BE2C (cell line): ENCODE measurements at regions not wholly inside any gene's neighbourhood (a gene's known extent, or its start where the extent isn't known, plus 50 kb on each side); places are given as distances from the start of the nearest gene placed in this dataset.

Source experiments
- DNase-seq: peaks from one replicate; pipeline ENCODE4 v3.0.0-alpha.2; 2020
- H3K27me3 ChIP-seq: fragments of 250-450 bp; sonication (Bioruptor Pico); 2 replicates; pipeline ENCODE4 v1.5.1; 2020; ENCODE audit warnings: mild to moderate bottlenecking
- H3K36me3 ChIP-seq: fragments of 250-450 bp; sonication (Bioruptor Pico); 2 replicates; pipeline ENCODE4 v1.5.1; 2020; ENCODE audit warnings: mild to moderate bottlenecking
- H3K4me1 ChIP-seq: fragments of 250-450 bp; sonication (Bioruptor Pico); 2 replicates; pipeline ENCODE4 v1.5.1; 2020
- H3K4me3 ChIP-seq: 2 replicates; pipeline ENCODE4 v1.5.1; 2011; ENCODE audit warnings: low read depth, low read length
- H3K9me3 ChIP-seq: fragments of 250-450 bp; sonication (Bioruptor Pico); 2 replicates; pipeline ENCODE4 v1.5.1; 2020
- TF ChIP-seq, protein P1 (sequence below): IDR thresholded peaks from 2 replicates; pipeline ENCODE4 v1.5.1; 2012; ENCODE audit warnings: mild to moderate bottlenecking, low read depth, low read length

DNA sequence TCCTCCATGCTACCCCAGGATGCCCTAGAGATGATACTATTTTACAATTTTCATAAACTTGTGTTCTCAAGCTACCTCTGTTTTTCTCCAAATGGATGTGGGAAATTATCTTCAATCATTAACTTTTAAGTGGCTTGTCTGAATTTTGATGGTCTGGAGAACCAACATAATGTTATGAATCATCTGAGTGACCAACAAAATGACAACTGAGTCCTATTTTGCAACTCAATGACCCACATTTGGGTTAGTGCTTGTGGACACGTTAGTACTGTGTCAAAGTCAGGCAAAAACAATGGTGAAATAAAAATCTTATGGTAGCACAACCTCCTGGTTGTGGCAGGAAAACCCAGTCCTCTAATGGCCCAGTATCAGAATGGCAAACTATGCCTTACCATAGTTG lies 352.4 kb upstream of the ZNF385D start:
- TF ChIP-seq, protein P1, sequence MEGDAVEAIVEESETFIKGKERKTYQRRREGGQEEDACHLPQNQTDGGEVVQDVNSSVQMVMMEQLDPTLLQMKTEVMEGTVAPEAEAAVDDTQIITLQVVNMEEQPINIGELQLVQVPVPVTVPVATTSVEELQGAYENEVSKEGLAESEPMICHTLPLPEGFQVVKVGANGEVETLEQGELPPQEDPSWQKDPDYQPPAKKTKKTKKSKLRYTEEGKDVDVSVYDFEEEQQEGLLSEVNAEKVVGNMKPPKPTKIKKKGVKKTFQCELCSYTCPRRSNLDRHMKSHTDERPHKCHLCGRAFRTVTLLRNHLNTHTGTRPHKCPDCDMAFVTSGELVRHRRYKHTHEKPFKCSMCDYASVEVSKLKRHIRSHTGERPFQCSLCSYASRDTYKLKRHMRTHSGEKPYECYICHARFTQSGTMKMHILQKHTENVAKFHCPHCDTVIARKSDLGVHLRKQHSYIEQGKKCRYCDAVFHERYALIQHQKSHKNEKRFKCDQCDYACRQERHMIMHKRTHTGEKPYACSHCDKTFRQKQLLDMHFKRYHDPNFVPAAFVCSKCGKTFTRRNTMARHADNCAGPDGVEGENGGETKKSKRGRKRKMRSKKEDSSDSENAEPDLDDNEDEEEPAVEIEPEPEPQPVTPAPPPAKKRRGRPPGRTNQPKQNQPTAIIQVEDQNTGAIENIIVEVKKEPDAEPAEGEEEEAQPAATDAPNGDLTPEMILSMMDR, result no peak
- H3K36me3 ChIP-seq, result no peaks in the 10 kb centered on the region
- no peaks in the 10 kb centered on the region for H3K9me3 ChIP-seq
- no peaks in the 10 kb centered on the region for H3K27me3 ChIP-seq
- no peak overlapping the region for H3K4me3 ChIP-seq
- no peak for DNase-seq
- no peaks in the 10 kb centered on the region for H3K4me1 ChIP-seq

DNA sequence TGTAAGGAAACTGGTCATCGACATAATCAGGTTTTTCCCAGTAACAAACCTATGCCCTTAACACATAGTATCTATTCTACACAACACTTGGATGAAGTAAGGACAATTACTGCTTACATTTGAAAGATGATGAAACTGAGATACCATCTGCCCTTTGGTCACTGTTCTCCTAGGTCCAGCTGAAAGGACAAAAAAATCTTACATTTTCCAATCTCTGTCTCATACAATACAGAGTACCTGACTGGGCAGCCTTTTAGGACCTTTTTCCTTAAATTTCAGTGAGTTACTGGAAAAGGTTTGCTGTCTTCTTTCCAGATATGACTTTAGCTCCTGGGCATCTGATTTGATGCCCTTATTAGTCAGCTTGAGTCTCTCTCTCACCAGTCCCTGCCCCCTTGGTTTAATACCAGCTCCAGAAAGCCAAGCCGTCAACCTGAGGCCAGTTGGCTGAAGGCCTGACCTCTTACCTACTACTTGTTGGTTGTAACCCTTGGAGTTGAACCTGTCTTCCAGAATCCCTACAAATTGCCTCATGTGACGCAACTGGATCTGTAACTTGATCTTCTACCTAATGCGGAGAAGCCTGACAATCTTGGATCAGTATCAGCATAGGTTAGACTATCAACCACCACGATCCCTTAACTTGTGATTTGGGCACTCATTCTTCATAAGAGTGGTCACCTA lies 355.3 kb upstream of the ZNF385D start:
- DNase-seq, result no peak
- H3K36me3 ChIP-seq, result no peaks in the 10 kb centered on the region
- TF ChIP-seq, protein P1, result no peak
- H3K9me3 ChIP-seq, result no peaks in the 10 kb centered on the region
- no peaks in the 10 kb centered on the region for H3K27me3 ChIP-seq
- H3K4me3 ChIP-seq, result no peak overlapping the region
- H3K4me1 ChIP-seq, result no peaks in the 10 kb centered on the region

DNA sequence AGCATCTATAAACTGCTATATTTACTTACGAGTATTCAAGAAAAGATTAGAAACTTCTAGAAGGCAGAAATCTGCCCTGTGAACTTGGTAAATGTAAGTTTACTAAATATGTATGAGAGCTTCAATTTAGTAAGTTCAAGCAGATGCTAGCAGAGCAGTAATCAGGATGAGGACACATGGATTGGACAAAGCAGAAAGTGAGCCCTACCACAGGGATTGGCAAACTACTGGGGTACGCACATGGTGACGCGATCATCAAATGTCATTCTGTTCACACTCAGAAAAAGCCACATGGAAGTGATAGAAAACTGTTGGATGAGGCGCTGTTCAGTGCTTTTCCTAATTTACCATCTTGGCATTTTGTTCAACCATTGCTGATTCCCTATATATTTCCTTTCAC lies 360.2 kb upstream of the ZNF385D start:
- Histone ChIP-seq H3K4me3 (no peak overlapping the region), H3K27me3 (no peaks in the 10 kb centered on the region), H3K9me3 (no peaks in the 10 kb centered on the region), H3K36me3 (no peaks in the 10 kb centered on the region), H3K4me1 (no peaks in the 10 kb centered on the region)
- DNase-seq, result no peak
- TF ChIP-seq, protein P1, result no peak

DNA sequence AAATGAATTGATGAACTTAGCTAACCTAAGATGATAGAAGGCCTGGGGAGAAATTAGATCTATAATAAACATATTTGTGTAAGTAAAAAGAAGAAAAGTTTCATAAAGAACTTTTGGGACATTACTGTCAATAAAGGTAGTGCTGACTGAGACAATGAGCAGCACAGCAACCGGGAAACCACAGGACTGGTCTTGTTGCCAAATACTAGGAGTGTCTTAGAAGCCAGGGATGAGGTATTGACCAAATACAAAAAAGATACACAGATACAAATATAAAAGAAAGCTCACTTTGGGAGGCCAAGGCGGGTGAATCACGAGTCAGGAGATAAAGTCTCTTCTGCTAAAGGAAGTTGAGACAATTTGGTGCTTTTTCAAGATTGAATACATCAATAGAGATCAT lies 362.4 kb upstream of the ZNF385D start:
- no peak overlapping the region for H3K4me3 ChIP-seq
- no peaks in the 10 kb centered on the region for H3K27me3 ChIP-seq
- H3K36me3 ChIP-seq, result no peaks in the 10 kb centered on the region
- no peaks in the 10 kb centered on the region for H3K9me3 ChIP-seq
- no peaks in the 10 kb centered on the region for H3K4me1 ChIP-seq
- DNase-seq, result no peak
- TF ChIP-seq, protein P1, result no peak

- DNase-seq, result no peak
- no peaks in the 10 kb centered on the region for H3K9me3 ChIP-seq
- no peaks in the 10 kb centered on the region for H3K36me3 ChIP-seq
- H3K27me3 ChIP-seq, result no peaks in the 10 kb centered on the region
- TF ChIP-seq, protein P1, result no peak
- H3K4me3 ChIP-seq, result no peak overlapping the region
- no peaks in the 10 kb centered on the region for H3K4me1 ChIP-seq
Observed at GRCh38 chr3:22115581-22115980, 364.6 kb upstream of the ZNF385D start.

GRCh38 chr3:22117091-22117490 lies 366.1 kb upstream of the ZNF385D start:
- H3K27me3 ChIP-seq, result no peaks in the 10 kb centered on the region
- H3K4me3 ChIP-seq, result no peak overlapping the region
- no peaks in the 10 kb centered on the region for H3K36me3 ChIP-seq
- DNase-seq, result no peak
- TF ChIP-seq, protein P1, result no peak
- no peaks in the 10 kb centered on the region for H3K9me3 ChIP-seq
- no peaks in the 10 kb centered on the region for H3K4me1 ChIP-seq
